ENCODE measurements at regions not wholly inside any gene's neighbourhood (a gene's known extent, or its start where the extent isn't known, plus 50 kb on each side); places are given as distances from the start of the nearest gene placed in this dataset.

GRCh38 chr12:24600996-24601395 is 347.9 kb downstream of the BCAT1 start:
- no peak for TF ChIP-seq CTCF (IDR thresholded peaks at IDR 0.05)
- no peak for DNase-seq (ENCODE audit: low spot score)
- ATAC-seq (ENCODE audit: low FRiP score): peak; percentile 51

DNA sequence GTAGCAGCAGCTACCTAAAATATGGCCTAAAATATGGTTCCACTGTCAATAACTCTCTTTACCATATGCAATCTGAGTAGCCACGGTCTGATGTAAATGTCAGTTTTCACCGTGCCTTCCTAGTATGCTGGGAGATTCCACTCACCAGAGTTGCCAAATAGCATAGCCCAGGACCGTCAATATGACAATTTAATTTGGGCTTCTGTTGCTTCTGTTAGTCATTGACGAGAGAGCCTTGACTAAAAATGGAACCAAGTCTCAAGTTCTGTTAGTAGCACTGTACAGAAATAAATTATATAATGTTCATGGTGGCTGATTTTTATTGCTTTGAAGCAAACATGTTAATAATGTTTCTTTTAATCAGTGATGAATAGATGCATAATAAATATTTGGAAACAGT is 348.4 kb downstream of the BCAT1 start:
- ATAC-seq (ENCODE audit: low FRiP score): no peak
- no peak for DNase-seq (ENCODE audit: low spot score)
- TF ChIP-seq CTCF (IDR thresholded peaks at IDR 0.05): no peak

GRCh38 chr12:24599736-24600135 is 349.2 kb downstream of the BCAT1 start:
- DNase-seq (ENCODE audit: low spot score): no peak
- ATAC-seq (ENCODE audit: low FRiP score): no peak
- no peak for TF ChIP-seq CTCF (IDR thresholded peaks at IDR 0.05)

DNA sequence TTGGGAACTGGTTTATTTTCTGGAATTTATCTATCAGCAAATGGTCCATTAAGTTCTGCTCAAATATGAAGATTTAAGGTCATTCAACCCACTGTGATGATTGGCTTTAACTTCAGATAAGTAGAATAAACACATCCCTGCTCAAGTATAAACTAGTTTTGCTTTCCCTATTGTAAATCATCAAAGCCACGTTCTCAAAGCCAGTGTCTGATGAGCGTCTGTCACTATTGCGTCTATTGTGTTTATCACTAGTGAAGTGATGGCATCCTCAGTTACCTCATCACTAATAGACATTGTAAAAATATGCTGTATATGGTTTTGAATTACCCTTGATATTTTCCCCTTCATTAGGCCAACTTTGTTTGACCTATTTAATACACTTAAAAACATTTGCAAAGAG is 351.3 kb downstream of the BCAT1 start:
- no peak for TF ChIP-seq CTCF (IDR thresholded peaks at IDR 0.05)
- ATAC-seq (ENCODE audit: low FRiP score): no peak
- no peak for DNase-seq (ENCODE audit: low spot score)

DNA sequence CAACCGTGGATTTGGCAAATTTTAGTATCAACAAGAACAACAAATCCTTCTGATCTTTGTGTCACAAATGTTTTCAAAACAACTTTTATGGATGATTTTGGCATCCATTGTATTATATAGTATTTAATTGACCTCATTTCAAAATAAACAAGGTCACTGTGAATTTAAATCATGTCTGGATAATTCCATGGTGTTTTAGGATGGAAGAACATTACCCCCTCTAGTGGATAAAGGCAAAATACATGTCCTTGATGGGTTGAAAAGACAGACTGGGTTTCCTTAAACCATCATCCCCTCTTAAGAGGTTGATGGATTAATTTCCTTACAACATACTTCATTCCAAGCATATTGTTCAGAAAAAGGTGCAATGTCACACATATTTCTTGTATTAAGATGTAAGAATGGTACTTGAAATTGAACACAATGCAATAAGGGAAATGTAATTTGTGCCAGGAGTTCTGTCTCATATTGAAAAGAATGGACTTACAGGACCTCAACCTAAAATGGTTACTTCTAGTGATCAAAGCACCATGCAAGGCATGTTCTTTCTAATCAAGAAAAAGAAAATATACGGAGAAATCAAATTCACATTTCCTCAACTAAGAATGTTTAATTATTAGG is 352.0 kb downstream of the BCAT1 start:
- DNase-seq (ENCODE audit: low spot score) (no peak), ATAC-seq (ENCODE audit: low FRiP score) (no peak)
- peak in 1 of 3 donors; percentile 48 for TF ChIP-seq CTCF (IDR thresholded peaks at IDR 0.05)

GRCh38 chr12:24595652-24596235 is 353.2 kb downstream of the BCAT1 start:
- no peak for TF ChIP-seq CTCF (IDR thresholded peaks at IDR 0.05)
- no peak for DNase-seq (ENCODE audit: low spot score)
- ATAC-seq (ENCODE audit: low FRiP score): no peak

All from omental fat pad (tissue), 3 donors.